ENCODE measurements at regions not wholly inside any gene's neighbourhood (a gene's known extent, or its start where the extent isn't known, plus 50 kb on each side); places are given as distances from the start of the nearest gene placed in this dataset.

- H3K27me3 ChIP-seq, result no peaks in the 10 kb centered on the region
- 73 to 80% methylated on average over 3 of the region's 3 CpGs for whole genome bisulfite sequencing, 2 donors
- no peaks in the 10 kb centered on the region for H3K4me1 ChIP-seq
- H3K4me3 ChIP-seq, result no peak overlapping the region
- FAIRE-seq (no peak), DNase-seq (no peak), ATAC-seq (no peak)
- no peaks in the 10 kb centered on the region for H3K9me3 ChIP-seq
- TF ChIP-seq CTCF (IDR thresholded peaks at IDR 0.05), result no peak
- no peaks in the 10 kb centered on the region for H3K36me3 ChIP-seq
- intact Hi-C loops (cut with DNase I), result no loop called here
- no peak overlapping the region for H3K27ac ChIP-seq
Observed at GRCh38 chr15:93664213-93664956, 567.0 kb upstream of the MCTP2 start.

GRCh38 chr15:93662162-93662885 lies 569.0 kb upstream of the MCTP2 start:
- intact Hi-C loops (cut with DNase I), result no loop called here

GRCh38 chr15:93658026-93658816 lies 569.2 kb upstream of the RGMA start:
- intact Hi-C loops (cut with DNase I), result no loop called here
- H3K9me3 ChIP-seq, result no peaks in the 10 kb centered on the region
- no peaks in the 10 kb centered on the region for H3K27me3 ChIP-seq
- no peak for ATAC-seq
- H3K27ac ChIP-seq, result no peak overlapping the region
- no peaks in the 10 kb centered on the region for H3K4me1 ChIP-seq
- DNase-seq, result no peak
- WGBS, 2 donors, result 80 to 86% methylated on average over 8 of the region's 8 CpGs
- H3K4me3 ChIP-seq, result no peak overlapping the region
- FAIRE-seq, result no peak
- no peaks in the 10 kb centered on the region for H3K36me3 ChIP-seq
- no peak for TF ChIP-seq CTCF (IDR thresholded peaks at IDR 0.05)

More at GRCh38 chr15:93662162-93662885, 569.0 kb upstream of the MCTP2 start:
- FAIRE-seq (no peak), ATAC-seq (no peak), DNase-seq (no peak)
- Histone ChIP-seq H3K9me3 (no peaks in the 10 kb centered on the region), H3K4me1 (no peaks in the 10 kb centered on the region), H3K27ac (no peak overlapping the region), H3K27me3 (no peaks in the 10 kb centered on the region), H3K36me3 (no peaks in the 10 kb centered on the region), H3K4me3 (no peak overlapping the region)
- 89 to 94% methylated on average over 1 of the region's 1 CpG for WGBS, 2 donors
- no peak for TF ChIP-seq CTCF (IDR thresholded peaks at IDR 0.05)

- intact Hi-C loops (cut with DNase I), result no loop called here
- no peak for FAIRE-seq
- Histone ChIP-seq H3K36me3 (no peaks in the 10 kb centered on the region), H3K27ac (no peak overlapping the region), H3K9me3 (no peaks in the 10 kb centered on the region), H3K4me1 (no peaks in the 10 kb centered on the region), H3K4me3 (no peak overlapping the region), H3K27me3 (no peaks in the 10 kb centered on the region)
- TF ChIP-seq CTCF (IDR thresholded peaks at IDR 0.05), result no peak
- ATAC-seq, result no peak
- DNase-seq, result no peak
- 86 to 98% methylated on average over 2 of the region's 2 CpGs for WGBS, 2 donors
Observed at GRCh38 chr15:93656041-93656440, 567.0 kb upstream of the RGMA start.
